Myocyte (in vitro differentiated cells): ENCODE measurements at regions not wholly inside any gene's neighbourhood (a gene's known extent, or its start where the extent isn't known, plus 50 kb on each side); places are given as distances from the start of the nearest gene placed in this dataset.
"Not testable (repeated sequence)": the region's sequence is repeated elsewhere in the genome, so short reads cannot be mapped to it uniquely, and the experiment has no call there.

Source experiments
- DNase-seq: peaks from one replicate; pipeline ENCODE4 v3.0.0-alpha.2; 2012; ENCODE audit warnings: low read depth

DNA sequence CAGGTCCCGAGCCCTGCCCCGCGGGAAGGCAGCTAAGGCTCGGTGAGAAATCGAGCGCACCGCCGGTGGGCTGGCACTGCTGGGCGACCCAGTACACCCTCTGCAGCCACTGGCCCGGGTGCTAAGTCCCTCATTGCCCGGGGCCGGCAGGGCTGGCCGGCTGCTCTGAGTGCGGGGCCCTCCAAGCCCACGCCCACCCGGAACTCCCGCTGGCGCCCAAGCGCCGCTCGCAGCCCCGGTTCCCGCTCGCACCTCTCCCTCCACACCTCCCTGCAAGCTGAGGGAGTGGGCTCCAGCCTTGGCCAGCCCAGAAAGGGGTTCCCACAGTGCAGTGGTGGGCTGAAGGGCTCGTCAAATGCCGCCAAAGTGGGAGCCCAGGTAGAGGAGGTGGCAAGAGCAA is 63.2 kb upstream of the IER3 start:
- DNase-seq: not testable (repeated sequence)

DNA sequence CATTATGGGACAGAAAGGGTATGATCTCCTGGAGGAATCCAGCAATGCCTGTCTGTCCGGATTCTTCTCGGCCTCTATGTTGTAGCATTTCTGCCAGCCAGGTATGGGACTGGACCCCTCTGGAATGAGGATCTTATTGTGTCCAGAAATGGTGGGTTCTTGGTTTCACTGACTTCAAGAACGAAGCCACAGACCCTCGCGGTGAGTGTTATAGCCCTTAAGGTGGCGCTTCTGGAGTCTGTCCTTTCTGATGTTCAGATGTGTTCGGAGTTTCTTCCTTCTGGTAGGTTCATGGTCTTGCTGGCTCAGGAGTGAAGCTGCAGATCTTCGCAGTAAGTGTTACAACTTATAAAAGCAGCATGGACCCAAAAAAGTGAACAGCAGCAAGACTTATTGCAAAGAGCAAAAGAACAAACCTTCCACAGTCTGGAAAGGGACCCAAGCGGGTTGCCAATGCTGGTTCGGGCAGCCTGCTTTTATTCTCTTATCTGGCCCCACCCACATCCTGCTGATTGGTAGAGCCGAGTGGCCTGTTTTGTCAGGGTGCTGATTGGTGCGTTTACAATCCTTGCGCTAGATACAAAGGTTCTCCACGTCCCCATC is 62.3 kb upstream of the IER3 start:
- no peak for DNase-seq

DNA sequence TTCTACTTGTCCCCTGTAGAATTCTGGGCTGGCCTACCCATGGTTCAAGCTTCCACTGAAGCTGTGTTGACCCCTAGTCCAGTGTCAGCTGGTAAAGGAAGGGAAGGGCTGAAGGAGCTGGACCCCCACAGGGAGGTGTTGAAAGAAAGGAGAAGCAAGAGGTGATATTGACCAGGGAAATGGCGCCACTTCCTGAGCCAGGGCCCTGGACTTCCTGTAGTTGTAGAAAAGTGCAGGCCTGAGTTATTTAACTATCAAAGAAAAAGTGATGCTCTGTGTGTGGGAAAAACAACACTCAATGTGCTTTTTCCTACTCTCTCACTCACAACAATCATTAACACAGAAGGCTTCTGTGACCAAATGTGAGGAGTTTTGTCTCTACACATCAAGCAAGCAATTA is 60.0 kb upstream of the IER3 start:
- no peak for DNase-seq

DNA sequence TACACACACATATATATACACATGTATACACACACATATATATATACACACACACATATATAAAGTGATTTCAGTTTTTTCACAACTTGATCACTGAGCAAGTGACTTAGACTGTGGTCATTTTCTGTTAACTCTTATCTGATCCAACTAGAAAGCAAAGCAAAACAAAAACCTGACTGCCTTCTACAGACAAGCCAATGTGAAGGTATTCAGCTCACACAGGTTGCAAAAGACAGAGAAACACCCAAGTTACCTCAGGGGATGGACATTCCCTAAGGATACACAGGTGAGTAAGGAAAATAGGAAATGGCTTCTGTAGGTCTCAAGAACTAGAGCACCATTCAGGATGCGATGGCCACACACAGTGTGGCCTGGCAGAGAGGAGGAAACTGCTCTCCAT is 58.4 kb upstream of the IER3 start:
- DNase-seq: no peak

DNA sequence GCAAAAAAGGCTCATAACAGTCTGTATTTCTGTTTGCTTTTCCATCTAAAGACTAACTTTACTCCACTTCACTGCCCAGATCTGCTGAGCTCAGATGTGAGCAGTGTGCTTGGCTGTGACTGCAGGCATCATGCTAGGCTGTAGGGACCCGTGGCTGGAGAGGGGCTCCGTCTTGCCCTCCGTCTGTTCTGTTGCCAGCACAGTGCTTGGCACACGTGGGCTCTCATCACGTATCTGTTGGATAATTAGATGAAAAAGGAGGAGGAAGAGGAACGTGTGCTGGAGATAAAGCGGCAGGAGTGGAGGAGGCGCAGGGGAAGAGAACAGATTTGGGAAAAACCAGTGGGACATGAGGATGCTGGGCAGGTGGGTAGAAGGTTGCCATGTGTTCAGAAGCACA is 57.6 kb upstream of the IER3 start:
- no peak for DNase-seq

DNA sequence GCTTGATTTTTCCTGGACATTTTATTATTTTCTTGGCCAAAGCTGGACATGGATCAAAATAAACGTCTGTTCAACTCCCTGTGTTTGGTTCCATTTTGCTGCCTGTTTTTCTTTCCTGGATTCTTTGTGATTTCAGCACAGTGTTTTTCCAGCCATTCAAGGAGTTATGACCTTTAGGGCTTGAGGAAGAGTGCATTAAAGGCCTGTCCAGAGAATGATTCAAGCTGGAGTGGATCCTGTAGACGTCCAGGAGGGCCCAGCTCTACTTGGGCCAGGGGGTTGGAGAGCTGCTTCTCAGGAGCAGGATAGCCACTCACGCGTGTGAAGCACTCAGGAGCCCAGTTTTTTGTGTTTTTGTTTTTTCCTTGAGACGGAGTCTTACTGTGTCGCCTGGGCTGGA is 56.5 kb upstream of the IER3 start:
- no peak for DNase-seq

DNA sequence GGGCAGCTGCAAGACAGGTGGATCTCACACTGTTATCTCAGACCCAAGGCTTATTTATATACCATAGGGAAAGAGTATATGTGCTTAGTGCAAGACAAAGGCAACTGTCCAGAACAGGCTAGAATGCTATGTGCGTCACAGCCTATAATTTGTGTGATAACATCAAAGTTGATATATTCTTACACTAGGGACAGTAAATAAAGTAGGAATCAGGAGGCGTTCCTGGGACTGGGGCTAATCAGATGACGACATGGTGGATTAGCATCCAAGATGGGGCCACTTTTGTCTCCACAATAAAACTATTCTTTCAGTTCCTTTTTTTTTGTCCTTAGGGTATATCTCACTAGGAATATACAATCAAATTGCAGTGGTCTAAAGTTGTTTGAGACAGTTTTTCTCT is 54.9 kb upstream of the IER3 start:
- DNase-seq: no peak

DNA sequence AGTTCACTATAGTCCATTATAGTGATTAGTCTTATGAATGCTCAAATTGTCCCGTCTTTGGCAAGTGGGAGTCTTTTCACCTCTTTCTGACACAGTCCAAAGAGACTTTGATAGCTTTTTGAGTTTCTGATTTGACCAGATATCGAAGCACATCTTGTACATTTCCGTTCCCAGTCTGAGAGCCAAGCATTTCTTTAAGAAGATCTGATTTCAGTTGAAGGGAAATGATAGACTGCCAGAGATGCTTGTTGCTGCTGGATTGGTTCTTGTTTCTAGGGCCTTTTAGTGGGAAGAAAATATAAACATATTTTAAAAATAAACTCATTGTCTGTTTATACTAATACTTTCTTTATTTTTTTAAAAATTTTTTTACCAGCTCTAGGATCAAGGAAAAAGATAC is 54.1 kb upstream of the IER3 start:
- DNase-seq: no peak

DNA sequence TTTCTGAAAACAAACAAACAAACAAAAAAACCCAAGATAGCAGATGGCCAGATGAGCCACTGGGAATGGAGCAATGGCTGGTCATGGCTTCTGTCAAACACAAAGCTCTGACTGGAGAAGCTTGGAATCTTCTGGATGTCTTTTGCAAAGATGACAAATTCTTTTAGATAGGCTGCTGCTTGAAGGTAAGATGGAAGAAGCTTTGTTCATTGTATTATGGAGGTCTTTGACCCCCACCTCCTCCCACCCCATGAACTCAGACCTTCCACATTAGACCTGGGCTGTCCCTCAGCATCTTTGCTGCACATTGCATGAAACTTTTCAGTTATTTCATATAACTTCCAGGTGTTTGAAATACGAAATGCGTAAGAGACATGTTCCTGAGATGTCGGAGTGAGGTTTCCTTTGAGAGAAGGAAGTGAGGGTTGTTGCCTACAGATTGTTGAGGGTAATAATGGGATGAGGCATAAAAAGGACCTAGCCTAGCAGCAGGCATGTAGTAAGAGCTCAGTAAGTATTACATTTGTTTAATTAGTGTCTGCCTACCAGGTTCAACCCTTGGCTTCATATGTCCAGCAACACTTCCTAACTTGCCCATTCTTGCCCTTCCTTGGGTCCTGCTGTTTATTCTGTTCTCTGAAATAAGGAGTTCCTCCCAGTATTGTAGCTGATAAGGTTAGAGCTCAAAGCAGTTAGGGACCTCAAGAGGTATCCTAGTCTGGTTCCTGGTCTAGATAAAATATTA is 51.4 kb upstream of the IER3 start:
- DNase-seq: no peak
